SJCRH30 (cell line): ENCODE measurements at regions not wholly inside any gene's neighbourhood (a gene's known extent, or its start where the extent isn't known, plus 50 kb on each side); places are given as distances from the start of the nearest gene placed in this dataset.

Experiments used
- DNase-seq, 2 experiments: peaks; one replicate each; pipeline ENCODE4 v3.0.0-alpha.2; 2015 to 2020
- H3K27ac ChIP-seq: fragments of 250-450 bp; sonication (Bioruptor Pico); 2 replicates; pipeline ENCODE4 v1.5.1; 2020; ENCODE audit warnings: mild to moderate bottlenecking, moderate library complexity
- H3K27me3 ChIP-seq: fragments of 250-450 bp; sonication (Bioruptor Pico); 2 replicates; pipeline ENCODE4 v1.5.1; 2020; ENCODE audit warnings: mild to moderate bottlenecking, moderate library complexity
- H3K36me3 ChIP-seq: fragments of 250-450 bp; sonication (Bioruptor Pico); 2 replicates; pipeline ENCODE4 v1.5.1; 2020; ENCODE audit warnings: mild to moderate bottlenecking, moderate library complexity
- H3K4me1 ChIP-seq: fragments of 250-450 bp; sonication (Bioruptor Pico); 2 replicates; pipeline ENCODE4 v1.5.1; 2020; ENCODE audit warnings: mild to moderate bottlenecking, moderate library complexity
- H3K4me3 ChIP-seq: fragments of 250-450 bp; sonication (Bioruptor Pico); 2 replicates; pipeline ENCODE4 v1.5.1; 2020; ENCODE audit warnings: mild to moderate bottlenecking, moderate library complexity
- H3K9me3 ChIP-seq: fragments of 250-450 bp; sonication (Bioruptor Pico); replicated peaks from 2 replicates; pipeline ENCODE4 v1.5.1; 2020; ENCODE audit warnings: mild to moderate bottlenecking, moderate library complexity

- peaks cover 29% of the 10 kb centered on the region for H3K4me1 ChIP-seq
- no peaks in the 10 kb centered on the region for H3K27me3 ChIP-seq
- DNase-seq, result peak; percentile 96
- peak overlapping the region; percentile 64 for H3K4me3 ChIP-seq
- peak overlapping the region; percentile 97 for H3K27ac ChIP-seq
- H3K9me3 ChIP-seq, result no peaks in the 10 kb centered on the region
- no peaks in the 10 kb centered on the region for H3K36me3 ChIP-seq
Observed at GRCh38 chr11:121241343-121242211, 51.0 kb upstream of the SC5D start.
